Motor neuron (in vitro differentiated cells): ENCODE measurements at regions not wholly inside any gene's neighbourhood (a gene's known extent, or its start where the extent isn't known, plus 50 kb on each side); places are given as distances from the start of the nearest gene placed in this dataset.
"Not testable (repeated sequence)": the region's sequence is repeated elsewhere in the genome, so short reads cannot be mapped to it uniquely, and the experiment has no call there.

Source experiments
- ATAC-seq, 8 experiments: fragments of 200-7000 bp; cut with Tn5 transposase; replicated peaks in 6 of 8; 2 replicates each; pipeline ENCODE4 v1.8.0; 2021; ENCODE audit warnings: mild to moderate bottlenecking in 8 of 8, moderate library complexity in 8 of 8
- H3K27ac ChIP-seq, 2 donors: fragments of 250-450 bp; sonication (Bioruptor Pico); 2 replicates each; pipeline ENCODE4 v1.9.0; 2021; ENCODE audit warnings: antibody characterized with exemption in 2 of 2, mild to moderate bottlenecking in 2 of 2, moderate library complexity in 1 of 2
- H3K4me1 ChIP-seq, 2 donors: fragments of 250-450 bp; sonication (Bioruptor Pico); replicated peaks in 1 of 2; 2 replicates each; pipeline ENCODE4 v1.6.1; 2021; ENCODE audit warnings: antibody characterized with exemption in 2 of 2, mild to moderate bottlenecking in 2 of 2, moderate library complexity in 1 of 2
- H3K4me3 ChIP-seq, 5 donors: fragments of 250-450 bp; sonication (Bioruptor Pico); 2 replicates each; pipeline ENCODE4 v1.9.0; 2021; ENCODE audit warnings: antibody characterized with exemption in 5 of 5, mild to moderate bottlenecking in 5 of 5, moderate library complexity in 4 of 5
- WGBS, 10 experiments: fragments of 450-650 bp; shearing (Covaris generic); methylation state at CpG; one replicate each; pipeline ENCODE4 v1.0.0; 2022; 5-methylcytosine and 5-hydroxymethylcytosine counted together
- in situ Hi-C, 9 experiments: fragments of 400-800 bp; cut with MboI; loops; one replicate each; pipeline ENCODE4 v1.15.0; 2021; ENCODE audit warnings: low sequenced_read_pairs in 9 of 9, low pct_unique_long_range_greater_than_20kb in 2 of 9; ENCODE audit not compliant: unreplicated experiment in 9 of 9

- ATAC-seq, result peak in 1 of 8 experiments; percentile 48
- WGBS, 10 experiments, result 66 to 100% (median 88%) methylated on average over 1 to 3 of the region's 3 CpGs
- in situ Hi-C loops, result no loop called here
These were observed 117.5 kb upstream of the HGF start for GRCh38 chr7:81887098-81888090.

GRCh38 chr7:81886211-81886764 lies 116.4 kb upstream of the HGF start:
- Histone ChIP-seq H3K4me3 (no peak overlapping the region), H3K4me1 (no peaks in the 10 kb centered on the region), H3K27ac (no peak overlapping the region)
- in situ Hi-C loops, result no loop called here
- peak in 2 of 8 experiments; percentile 18 to 65 for ATAC-seq
- 30 to 100% (median 100%) methylated on average over 1 to 2 of the region's 3 CpGs; no CpG with 5 or more reads in 1 of the 10 experiments for WGBS, 10 experiments

More at GRCh38 chr7:81887098-81888090, 117.5 kb upstream of the HGF start:
- Histone ChIP-seq H3K27ac (no peak overlapping the region), H3K4me3 (no peak overlapping the region), H3K4me1 (no peaks in the 10 kb centered on the region)

- no peak for ATAC-seq
- Histone ChIP-seq H3K4me3 (no peak overlapping the region), H3K27ac (no peak overlapping the region), H3K4me1 (no peaks in the 10 kb centered on the region)
- in situ Hi-C loops, result no loop called here
- 19 to 100% (median 94%) methylated on average over 1 to 3 of the region's 3 CpGs; no CpG with 5 or more reads in 1 of the 10 experiments for WGBS, 10 experiments
These were observed 115.0 kb upstream of the HGF start for GRCh38 chr7:81884817-81885216.

GRCh38 chr7:81883801-81884393 lies 114.0 kb upstream of the HGF start:
- no peak for ATAC-seq
- in situ Hi-C loops, result no loop called here
- Histone ChIP-seq H3K4me1 (no peaks in the 10 kb centered on the region), H3K4me3 (no peak overlapping the region), H3K27ac (no peak overlapping the region)
- 84 to 100% (median 95%) methylated on average over 2 to 7 of the region's 7 CpGs; no CpG with 5 or more reads in 1 of the 10 experiments for WGBS, 10 experiments

- in situ Hi-C loops, result no loop called here
- Histone ChIP-seq H3K4me3 (no peak overlapping the region), H3K27ac (no peak overlapping the region), H3K4me1 (no peaks in the 10 kb centered on the region)
- no peak for ATAC-seq
- WGBS, 10 experiments, result 0 to 100% (median 85%) methylated on average over 1 to 2 of the region's 2 CpGs; no CpG with 5 or more reads in 1 of the 10 experiments
These were observed 112.2 kb upstream of the HGF start for GRCh38 chr7:81882086-81882485.

- in situ Hi-C loops, result no loop called here
- no peak overlapping the region for H3K4me3 ChIP-seq
- WGBS, 10 experiments, result 58 to 100% (median 80%) methylated on average over 1 to 3 of the region's 3 CpGs; no CpG with 5 or more reads in 1 of the 10 experiments
- no peak for ATAC-seq
- H3K27ac ChIP-seq, result no peak overlapping the region
- H3K4me1 ChIP-seq, result no peaks in the 10 kb centered on the region
These were observed 108.0 kb upstream of the HGF start for GRCh38 chr7:81877890-81878289.

- in situ Hi-C loops, result no loop called here
- Histone ChIP-seq H3K4me1 (no peaks in the 10 kb centered on the region), H3K27ac (no peak overlapping the region), H3K4me3 (no peak overlapping the region)
- 18 to 100% (median 82%) methylated on average over 1 to 3 of the region's 3 CpGs for WGBS, 10 experiments
- ATAC-seq, result no peak
These were observed 103.7 kb upstream of the HGF start for GRCh38 chr7:81873559-81873958.

GRCh38 chr7:81871606-81872265 lies 101.9 kb upstream of the HGF start:
- 38 to 100% (median 88%) methylated on average over 1 to 6 of the region's 6 CpGs for WGBS, 10 experiments
- no peak overlapping the region for H3K27ac ChIP-seq
- no peaks in the 10 kb centered on the region for H3K4me1 ChIP-seq
- no peak for ATAC-seq
- no peak overlapping the region for H3K4me3 ChIP-seq
- in situ Hi-C loops, result no loop called here

- in situ Hi-C loops, result no loop called here
- H3K27ac ChIP-seq, result no peak overlapping the region
- H3K4me3 ChIP-seq, result no peak overlapping the region
- ATAC-seq, result peak in 3 of 8 experiments; percentile 30 to 71 (median 69)
- H3K4me1 ChIP-seq, result no peaks in the 10 kb centered on the region
These were observed 100.8 kb upstream of the HGF start for GRCh38 chr7:81870608-81871007.

- Histone ChIP-seq H3K4me3 (no peak overlapping the region), H3K4me1 (no peaks in the 10 kb centered on the region), H3K27ac (no peak overlapping the region)
- WGBS, 10 experiments, result 54 to 100% (median 88%) methylated on average over 1 to 2 of the region's 2 CpGs; no CpG with 5 or more reads in 2 of the 10 experiments
- in situ Hi-C loops, result no loop called here
- peak in 1 of 8 experiments; percentile 31 for ATAC-seq
These were observed 99.8 kb upstream of the HGF start for GRCh38 chr7:81869670-81870069.

GRCh38 chr7:81865754-81866153 lies 95.9 kb upstream of the HGF start:
- in situ Hi-C loops, result no loop called here
- H3K4me3 ChIP-seq, result no peak overlapping the region
- no peak for ATAC-seq
- no peaks in the 10 kb centered on the region for H3K4me1 ChIP-seq
- H3K27ac ChIP-seq, result no peak overlapping the region
- 53 to 100% (median 100%) methylated on average over 1 of the region's 1 CpG; no CpG with 5 or more reads in 2 of the 10 experiments for WGBS, 10 experiments

GRCh38 chr7:81859433-81859832 lies 89.6 kb upstream of the HGF start:
- in situ Hi-C loops, result no loop called here
- ATAC-seq, result no peak
- Histone ChIP-seq H3K4me1 (no peaks in the 10 kb centered on the region), H3K4me3 (no peak overlapping the region), H3K27ac (no peak overlapping the region)
- 8 to 92% (median 82%) methylated on average over 2 to 4 of the region's 4 CpGs for WGBS, 10 experiments

- 31 to 100% (median 86%) methylated on average over 1 to 5 of the region's 5 CpGs for WGBS, 10 experiments
- H3K27ac ChIP-seq, in situ Hi-C loops, H3K4me3 ChIP-seq, H3K4me1 ChIP-seq: not testable (repeated sequence)
- peak in 4 of 8 experiments; percentile 48 to 75 (median 57) for ATAC-seq
These were observed 89.0 kb upstream of the HGF start for GRCh38 chr7:81858820-81859219.
